ENCODE measurements at regions not wholly inside any gene's neighbourhood (a gene's known extent, or its start where the extent isn't known, plus 50 kb on each side); places are given as distances from the start of the nearest gene placed in this dataset.

DNA sequence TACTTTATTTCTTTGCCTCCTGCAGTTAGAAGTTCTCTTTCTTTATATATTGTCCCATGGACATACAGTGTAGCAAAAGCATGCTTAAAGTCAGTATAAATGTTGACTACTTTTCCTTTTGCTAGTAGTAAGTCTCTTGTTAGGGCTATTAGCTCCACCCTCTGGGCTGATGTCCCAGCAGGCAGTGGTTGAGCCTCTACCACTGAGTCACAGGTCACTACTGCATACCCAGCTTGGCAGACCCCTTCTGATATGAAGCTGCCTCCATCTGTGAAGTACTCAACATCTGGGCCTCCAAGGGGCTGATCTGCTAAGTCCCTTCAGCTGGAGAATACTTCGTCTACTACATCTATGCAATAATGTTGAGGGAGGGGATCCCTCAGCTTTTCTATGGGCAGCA lies 61.0 kb upstream of the SLC35G4 start:
- TF ChIP-seq, protein P1, sequence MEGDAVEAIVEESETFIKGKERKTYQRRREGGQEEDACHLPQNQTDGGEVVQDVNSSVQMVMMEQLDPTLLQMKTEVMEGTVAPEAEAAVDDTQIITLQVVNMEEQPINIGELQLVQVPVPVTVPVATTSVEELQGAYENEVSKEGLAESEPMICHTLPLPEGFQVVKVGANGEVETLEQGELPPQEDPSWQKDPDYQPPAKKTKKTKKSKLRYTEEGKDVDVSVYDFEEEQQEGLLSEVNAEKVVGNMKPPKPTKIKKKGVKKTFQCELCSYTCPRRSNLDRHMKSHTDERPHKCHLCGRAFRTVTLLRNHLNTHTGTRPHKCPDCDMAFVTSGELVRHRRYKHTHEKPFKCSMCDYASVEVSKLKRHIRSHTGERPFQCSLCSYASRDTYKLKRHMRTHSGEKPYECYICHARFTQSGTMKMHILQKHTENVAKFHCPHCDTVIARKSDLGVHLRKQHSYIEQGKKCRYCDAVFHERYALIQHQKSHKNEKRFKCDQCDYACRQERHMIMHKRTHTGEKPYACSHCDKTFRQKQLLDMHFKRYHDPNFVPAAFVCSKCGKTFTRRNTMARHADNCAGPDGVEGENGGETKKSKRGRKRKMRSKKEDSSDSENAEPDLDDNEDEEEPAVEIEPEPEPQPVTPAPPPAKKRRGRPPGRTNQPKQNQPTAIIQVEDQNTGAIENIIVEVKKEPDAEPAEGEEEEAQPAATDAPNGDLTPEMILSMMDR (IDR thresholded peaks at IDR 0.05) = no peak
- TF ChIP-seq POLR2A (IDR thresholded peaks at IDR 0.05) = no peak
